ENCODE measurements at regions not wholly inside any gene's neighbourhood (a gene's known extent, or its start where the extent isn't known, plus 50 kb on each side); places are given as distances from the start of the nearest gene placed in this dataset.
"Not testable (repeated sequence)": the region's sequence is repeated elsewhere in the genome, so short reads cannot be mapped to it uniquely, and the experiment has no call there.

DNA sequence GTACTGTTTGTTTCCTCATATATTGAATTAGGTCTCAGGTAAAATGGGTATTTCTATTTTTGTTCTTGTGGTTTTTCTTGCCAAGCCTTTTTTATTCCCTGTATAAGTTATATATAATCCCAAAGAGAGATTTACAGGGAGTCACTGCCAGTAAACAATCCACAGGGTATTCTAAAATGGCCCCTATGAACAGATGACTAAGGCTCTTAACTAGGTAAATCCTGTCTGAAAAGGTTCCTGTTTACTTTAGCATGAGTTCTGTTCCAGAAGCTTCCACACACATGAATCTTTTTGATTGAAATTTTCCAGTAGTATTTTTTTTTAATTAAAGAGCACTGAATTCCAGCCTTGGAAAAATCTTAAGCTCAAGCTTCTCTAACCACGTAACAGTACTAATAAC, 552.8 kb upstream of the CCDC179 start:
- DNase-seq (ENCODE audit: low read depth, low spot score), result no peak
- H3K27ac ChIP-seq, result no peak overlapping the region

GRCh38 chr11:23423104-23423503, 562.8 kb upstream of the CCDC179 start:
- no peak for DNase-seq (ENCODE audit: low read depth, low spot score)
- H3K27ac ChIP-seq, result no peak overlapping the region

- DNase-seq (ENCODE audit: low read depth, low spot score), result no peak
- no peak overlapping the region for H3K27ac ChIP-seq
These were observed 563.4 kb upstream of the CCDC179 start for GRCh38 chr11:23423656-23424055.

- H3K27ac ChIP-seq, result no peak overlapping the region
- DNase-seq (ENCODE audit: low read depth, low spot score), result no peak
These were observed 565.1 kb upstream of the CCDC179 start for GRCh38 chr11:23425381-23425780.

- no peak overlapping the region for H3K27ac ChIP-seq
- no peak for DNase-seq (ENCODE audit: low read depth, low spot score)
These were observed 569.3 kb upstream of the CCDC179 start for GRCh38 chr11:23429569-23429968.

DNA sequence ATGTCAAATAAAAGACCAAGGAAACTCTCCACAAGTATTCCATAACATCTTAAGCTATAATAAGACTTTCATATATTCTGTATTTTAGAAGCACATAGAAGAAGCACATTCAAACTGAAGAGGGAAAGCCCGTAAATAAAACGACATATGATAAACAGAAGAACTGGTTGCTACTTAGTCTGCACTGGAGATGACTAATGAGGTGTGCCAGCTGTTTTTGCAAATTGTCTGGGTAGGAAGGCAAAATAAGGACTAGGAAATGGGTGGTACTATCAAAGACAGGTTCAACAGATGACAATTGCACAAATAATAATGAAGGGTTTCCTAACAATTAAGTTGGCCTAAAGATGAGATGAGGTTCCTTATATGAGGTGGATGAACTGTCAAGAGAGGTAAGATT, 593.2 kb upstream of the CCDC179 start:
- H3K27ac ChIP-seq, result no peak overlapping the region
- no peak for DNase-seq (ENCODE audit: low read depth, low spot score)

DNA sequence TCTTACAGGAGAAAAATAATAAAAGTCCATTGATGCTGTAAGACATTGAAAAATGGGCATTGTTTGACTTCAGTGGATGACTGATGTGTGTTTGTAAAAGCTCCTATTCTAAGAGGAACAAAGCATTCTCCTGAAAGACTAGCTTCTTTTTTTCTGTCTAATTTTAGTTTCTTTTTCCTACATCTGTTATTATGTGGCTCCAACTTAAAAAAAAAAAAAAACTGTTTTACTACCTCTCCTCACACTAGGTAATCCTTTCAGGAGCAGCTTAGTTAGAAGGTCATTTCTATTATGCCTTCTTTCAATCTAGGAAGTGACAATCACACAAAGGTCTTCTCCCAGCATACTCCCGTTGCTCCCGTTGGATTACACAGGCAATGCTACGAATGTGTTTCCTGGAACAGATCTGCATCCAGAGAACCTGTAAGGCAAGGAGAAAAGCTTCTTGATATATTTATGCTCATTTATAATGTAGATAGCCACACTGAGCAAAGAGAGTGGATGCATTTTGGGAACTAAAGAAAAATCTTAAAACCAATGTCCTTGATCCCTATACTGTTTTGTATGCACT, 595.1 kb upstream of the CCDC179 start:
- no peak overlapping the region for H3K27ac ChIP-seq
- DNase-seq (ENCODE audit: low read depth, low spot score), result no peak

DNA sequence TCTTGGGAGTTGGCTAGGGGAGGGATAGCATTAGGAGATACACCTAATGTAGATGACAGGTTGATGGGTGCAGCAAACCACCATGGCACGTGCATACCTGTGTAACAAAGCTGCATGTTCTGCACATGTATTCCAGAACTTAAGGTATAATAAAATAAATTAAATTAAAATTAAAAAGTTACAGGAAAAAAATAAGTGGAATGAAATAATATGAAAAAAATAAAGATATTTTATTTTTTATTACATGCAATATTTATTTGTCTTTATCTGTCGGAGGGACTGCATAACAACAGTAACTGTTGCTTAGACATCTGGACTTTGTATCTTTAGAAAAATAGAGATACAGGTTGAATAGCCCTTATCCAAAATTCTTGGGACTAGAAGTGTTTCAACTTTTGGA, 597.4 kb upstream of the CCDC179 start:
- H3K27ac ChIP-seq, result no peak overlapping the region
- no peak for DNase-seq (ENCODE audit: low read depth, low spot score)

- DNase-seq (ENCODE audit: low read depth, low spot score), result no peak
- no peak overlapping the region for H3K27ac ChIP-seq
These were observed 611.6 kb upstream of the CCDC179 start for GRCh38 chr11:23471878-23472277.

DNA sequence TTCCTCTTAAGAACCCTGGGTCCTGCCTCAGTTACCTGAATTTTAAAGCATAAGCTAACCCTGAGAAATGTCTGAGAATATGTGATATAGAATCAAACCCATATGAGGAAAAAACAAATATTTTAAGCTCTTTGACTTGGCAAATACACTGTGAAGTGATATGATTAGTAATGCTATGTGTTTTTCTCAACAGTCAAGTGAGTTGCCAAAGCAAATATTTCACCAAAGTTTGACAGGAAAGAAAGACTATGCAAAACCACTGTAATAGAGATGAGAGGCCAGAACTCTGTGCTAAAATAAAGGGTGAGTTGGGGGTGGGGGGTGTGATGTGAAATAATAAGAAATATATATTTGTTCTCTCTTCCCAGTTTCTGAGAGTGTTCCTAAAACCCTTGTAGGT, 613.5 kb upstream of the CCDC179 start:
- no peak overlapping the region for H3K27ac ChIP-seq
- no peak for DNase-seq (ENCODE audit: low read depth, low spot score)

DNA sequence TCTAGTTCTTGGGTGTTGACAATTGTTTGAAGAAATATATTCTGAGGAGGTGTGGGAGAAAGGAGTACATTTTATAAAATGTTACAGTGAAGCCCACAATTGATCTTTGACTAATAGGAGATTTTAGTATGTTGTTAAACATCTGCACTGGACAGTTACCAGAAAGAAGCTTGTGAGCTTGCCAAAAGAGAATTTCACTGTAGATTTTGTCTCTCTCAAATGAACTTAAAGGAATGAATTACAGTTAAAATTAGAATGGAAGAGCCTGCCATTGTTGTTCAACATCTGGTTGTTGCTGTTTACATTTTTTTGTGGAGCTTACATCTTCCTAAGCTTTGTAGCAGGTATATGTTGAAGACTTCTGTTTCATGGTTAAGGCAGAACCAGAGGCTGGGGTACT, 620.5 kb upstream of the CCDC179 start:
- no peak overlapping the region for H3K27ac ChIP-seq
- DNase-seq (ENCODE audit: low read depth, low spot score), result no peak

DNA sequence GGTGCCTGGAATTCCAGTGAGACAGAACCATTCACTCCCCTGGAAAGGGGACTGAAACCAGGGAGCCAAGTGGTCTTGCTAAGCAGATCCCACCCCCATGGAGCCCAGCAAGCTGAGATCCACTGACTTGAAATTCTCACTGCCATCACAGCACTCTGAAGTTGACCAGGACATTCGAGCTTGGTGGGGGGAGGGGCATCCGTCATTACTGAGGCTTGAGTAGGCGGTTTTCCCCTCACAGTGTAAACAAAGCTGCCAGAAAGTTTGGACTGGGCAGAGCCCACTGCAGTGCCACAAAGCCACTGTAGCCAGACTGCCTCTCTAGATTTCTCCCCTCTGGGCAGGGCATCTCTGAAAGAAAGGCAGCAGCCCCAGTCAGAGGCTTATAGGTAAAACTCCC, 623.9 kb upstream of the CCDC179 start:
- H3K27ac ChIP-seq; DNase-seq (ENCODE audit: low read depth, low spot score): not testable (repeated sequence)

- not testable (repeated sequence) for H3K27ac ChIP-seq; DNase-seq (ENCODE audit: low read depth, low spot score)
These were observed 624.3 kb upstream of the CCDC179 start for GRCh38 chr11:23484618-23485017.

DNA sequence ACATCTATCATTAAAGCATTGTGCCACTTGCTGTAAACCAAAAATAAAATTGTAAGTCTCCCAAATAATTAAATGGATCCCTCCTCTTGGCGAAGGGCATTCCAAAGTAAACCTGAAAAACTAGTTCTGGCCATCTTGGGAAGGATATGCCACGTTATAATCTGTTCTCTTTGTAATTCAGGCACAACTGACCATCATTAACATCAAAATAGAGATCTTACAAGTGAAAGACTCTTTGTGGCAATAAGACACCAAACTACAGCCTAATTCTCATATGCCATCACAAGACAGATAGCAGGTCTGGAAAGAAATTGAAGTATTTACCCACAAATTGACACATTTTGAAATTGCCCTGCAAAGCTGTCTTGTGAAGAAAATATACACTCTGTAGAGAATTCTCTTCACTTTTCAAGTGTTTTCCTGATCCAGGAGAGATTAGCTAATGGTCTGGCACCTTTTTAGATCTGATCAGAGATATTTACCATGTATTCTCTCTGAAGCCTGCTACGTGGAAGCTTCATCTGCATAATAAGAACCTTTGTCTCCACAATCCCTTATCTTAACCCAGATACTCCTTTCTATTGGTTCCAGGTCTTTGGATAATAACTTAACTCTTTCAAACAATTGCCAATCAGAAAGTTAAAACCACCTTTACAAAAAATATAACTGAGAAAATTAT, 630.4 kb upstream of the CCDC179 start:
- no peak overlapping the region for H3K27ac ChIP-seq
- DNase-seq (ENCODE audit: low read depth, low spot score), result no peak

GRCh38 chr11:23494981-23495380, 634.7 kb upstream of the CCDC179 start:
- no peak for DNase-seq (ENCODE audit: low read depth, low spot score)
- no peak overlapping the region for H3K27ac ChIP-seq

- H3K27ac ChIP-seq, result no peak overlapping the region
- DNase-seq (ENCODE audit: low read depth, low spot score), result no peak
These were observed 636.1 kb upstream of the CCDC179 start for GRCh38 chr11:23496340-23496739.

DNA sequence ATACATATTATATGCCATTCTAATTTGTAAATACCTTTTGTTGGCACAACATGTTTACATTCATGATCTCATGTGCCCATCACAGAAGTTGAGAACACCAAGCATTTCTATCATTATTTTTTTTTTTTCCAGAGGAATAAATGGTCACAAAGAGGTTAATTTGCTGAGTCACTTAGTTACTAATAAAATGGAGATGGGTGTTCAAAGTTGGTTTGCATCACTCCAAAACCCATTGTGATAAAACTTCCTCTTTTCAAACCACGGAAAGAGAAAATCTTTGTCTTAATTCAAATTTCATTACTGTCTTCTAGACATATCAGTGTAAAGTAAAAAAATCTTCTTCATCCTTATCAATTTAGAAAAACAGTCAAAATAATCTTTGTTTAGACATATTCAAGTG, 636.8 kb upstream of the CCDC179 start:
- H3K27ac ChIP-seq, result no peak overlapping the region
- no peak for DNase-seq (ENCODE audit: low read depth, low spot score)

DNA sequence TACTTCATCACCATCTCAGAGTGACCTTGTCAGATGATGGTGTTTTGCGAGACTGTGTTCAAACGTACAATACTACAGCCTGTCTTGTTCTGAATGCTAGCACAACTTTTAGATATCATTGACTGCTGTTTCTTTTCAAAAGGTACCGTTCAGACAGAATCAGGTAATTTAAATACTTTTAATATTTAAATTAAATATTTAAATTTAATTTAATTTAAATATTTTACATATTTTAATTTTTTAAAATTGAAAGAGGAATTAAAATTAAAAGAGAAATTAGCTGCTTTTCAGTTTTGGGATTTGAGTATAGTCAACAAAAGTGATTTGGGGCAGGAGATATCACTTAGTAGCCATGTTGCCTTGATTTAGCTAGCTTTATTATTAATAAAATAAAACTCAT, 642.1 kb upstream of the CCDC179 start:
- no peak overlapping the region for H3K27ac ChIP-seq
- no peak for DNase-seq (ENCODE audit: low read depth, low spot score)

GRCh38 chr11:23502826-23503225, 642.6 kb upstream of the CCDC179 start:
- no peak for DNase-seq (ENCODE audit: low read depth, low spot score)
- no peak overlapping the region for H3K27ac ChIP-seq

DNA sequence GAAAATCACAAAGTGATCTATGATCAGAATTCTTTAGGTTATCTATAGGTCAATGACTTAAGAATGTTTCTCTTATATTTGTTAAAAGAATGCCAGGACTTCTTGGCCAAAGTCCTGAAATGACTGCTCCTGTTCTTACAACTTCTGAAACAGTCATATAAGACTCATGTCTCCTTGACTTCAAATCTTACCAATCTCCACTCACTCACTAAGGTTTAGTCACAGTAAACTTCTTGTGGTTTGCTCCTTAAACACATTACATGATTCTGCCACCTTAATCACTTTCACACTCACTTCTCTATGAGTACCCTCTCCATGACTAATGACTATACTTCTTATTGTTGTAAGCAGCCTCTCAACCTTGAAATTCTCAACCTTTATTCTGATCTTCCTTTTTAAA, 648.7 kb upstream of the CCDC179 start:
- peak; percentile 51 for DNase-seq (ENCODE audit: low read depth, low spot score)

GRCh38 chr11:23509821-23510220, 649.5 kb upstream of the CCDC179 start:
- no peak overlapping the region for H3K27ac ChIP-seq
- no peak for DNase-seq (ENCODE audit: low read depth, low spot score)

More for the DNA sequence above, 648.7 kb upstream of the CCDC179 start:
- no peak overlapping the region for H3K27ac ChIP-seq

DNA sequence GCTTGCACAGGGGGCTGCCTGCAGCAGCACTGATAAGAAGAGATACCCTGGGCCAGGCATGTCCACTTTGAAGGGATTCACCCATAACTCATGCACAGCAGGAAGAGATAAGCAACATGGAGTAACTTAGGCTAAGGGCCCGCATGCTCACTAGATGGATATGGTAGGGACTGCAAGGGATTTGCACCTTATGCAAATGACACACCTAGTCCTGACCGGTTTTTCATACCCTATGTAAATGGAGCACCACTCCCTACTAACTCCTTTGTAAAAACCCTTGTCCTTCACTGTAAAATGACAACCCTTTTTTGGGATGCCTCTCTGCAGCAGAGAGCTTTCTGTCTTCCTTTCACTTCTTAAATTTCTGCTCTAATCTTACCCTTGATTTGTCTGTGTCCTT, 658.9 kb upstream of the CCDC179 start:
- no peak overlapping the region for H3K27ac ChIP-seq
- no peak for DNase-seq (ENCODE audit: low read depth, low spot score)

All from epithelial cell of prostate (primary cell).